ENCODE measurements at regions not wholly inside any gene's neighbourhood (a gene's known extent, or its start where the extent isn't known, plus 50 kb on each side); places are given as distances from the start of the nearest gene placed in this dataset.

GRCh38 chr7:25672496-25672895 lies 444.2 kb upstream of the NPVF start:
- TF ChIP-seq, protein P1, sequence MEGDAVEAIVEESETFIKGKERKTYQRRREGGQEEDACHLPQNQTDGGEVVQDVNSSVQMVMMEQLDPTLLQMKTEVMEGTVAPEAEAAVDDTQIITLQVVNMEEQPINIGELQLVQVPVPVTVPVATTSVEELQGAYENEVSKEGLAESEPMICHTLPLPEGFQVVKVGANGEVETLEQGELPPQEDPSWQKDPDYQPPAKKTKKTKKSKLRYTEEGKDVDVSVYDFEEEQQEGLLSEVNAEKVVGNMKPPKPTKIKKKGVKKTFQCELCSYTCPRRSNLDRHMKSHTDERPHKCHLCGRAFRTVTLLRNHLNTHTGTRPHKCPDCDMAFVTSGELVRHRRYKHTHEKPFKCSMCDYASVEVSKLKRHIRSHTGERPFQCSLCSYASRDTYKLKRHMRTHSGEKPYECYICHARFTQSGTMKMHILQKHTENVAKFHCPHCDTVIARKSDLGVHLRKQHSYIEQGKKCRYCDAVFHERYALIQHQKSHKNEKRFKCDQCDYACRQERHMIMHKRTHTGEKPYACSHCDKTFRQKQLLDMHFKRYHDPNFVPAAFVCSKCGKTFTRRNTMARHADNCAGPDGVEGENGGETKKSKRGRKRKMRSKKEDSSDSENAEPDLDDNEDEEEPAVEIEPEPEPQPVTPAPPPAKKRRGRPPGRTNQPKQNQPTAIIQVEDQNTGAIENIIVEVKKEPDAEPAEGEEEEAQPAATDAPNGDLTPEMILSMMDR (IDR thresholded peaks at IDR 0.05; ENCODE audit: low read depth, low read length, missing control alignments), result no peak

DNA sequence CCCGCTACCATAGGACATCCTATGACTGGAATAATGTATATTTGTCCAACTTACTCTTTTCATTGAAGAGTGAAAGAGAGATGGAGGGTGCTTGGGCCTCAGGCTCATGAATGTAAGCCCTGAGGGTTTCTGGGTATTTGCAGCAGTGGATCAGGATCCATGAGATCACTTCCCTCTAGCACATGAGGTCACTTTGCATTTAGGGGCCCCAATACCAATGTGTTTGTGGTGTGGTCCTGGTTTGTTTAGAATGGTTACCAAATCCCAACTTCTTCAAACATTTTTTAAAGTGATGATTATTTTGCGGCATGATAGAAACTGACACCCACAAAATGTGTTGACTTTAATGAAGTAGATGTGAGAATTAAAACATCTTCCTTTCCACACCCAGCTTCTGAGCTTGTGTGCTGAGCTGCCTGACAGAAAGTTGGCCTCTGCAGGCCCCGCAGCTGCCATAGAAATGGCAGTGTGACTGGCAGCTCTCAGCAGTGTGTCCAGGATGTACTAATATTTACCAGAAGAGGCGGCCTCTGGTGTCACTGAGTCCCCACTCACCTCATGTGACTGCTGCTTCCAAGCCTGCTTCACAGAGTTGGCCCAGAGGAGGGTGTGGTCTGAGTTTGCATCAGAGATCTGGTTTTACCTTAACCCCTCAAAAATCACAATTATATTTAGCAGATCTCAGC lies 447.6 kb upstream of the NPVF start:
- in situ Hi-C loops (cut with HindIII; ENCODE audit: low pct_ligation_motif_present, low sequenced_read_pairs), result no loop called here
- no peaks in the 10 kb centered on the region for H3K27me3 ChIP-seq (replicated peaks)
- DNase-seq, result no peak
- no peaks in the 10 kb centered on the region for H3K36me3 ChIP-seq (replicated peaks)
- no peak overlapping the region for H3K4me3 ChIP-seq (ENCODE audit: low read depth, low read length)
- TF ChIP-seq, protein P1 (IDR thresholded peaks at IDR 0.05; ENCODE audit: low read depth, low read length, missing control alignments), result no peak
- no peak overlapping the region for H3K27ac ChIP-seq

More at GRCh38 chr7:25672496-25672895, 444.2 kb upstream of the NPVF start:
- in situ Hi-C loops (cut with HindIII; ENCODE audit: low pct_ligation_motif_present, low sequenced_read_pairs), result no loop called here
- Histone ChIP-seq H3K4me3 (ENCODE audit: low read depth, low read length) (no peak overlapping the region), H3K27me3 (replicated peaks) (no peaks in the 10 kb centered on the region), H3K36me3 (replicated peaks) (no peaks in the 10 kb centered on the region), H3K27ac (peak overlapping the region; percentile 72)
- no peak for DNase-seq

DNA sequence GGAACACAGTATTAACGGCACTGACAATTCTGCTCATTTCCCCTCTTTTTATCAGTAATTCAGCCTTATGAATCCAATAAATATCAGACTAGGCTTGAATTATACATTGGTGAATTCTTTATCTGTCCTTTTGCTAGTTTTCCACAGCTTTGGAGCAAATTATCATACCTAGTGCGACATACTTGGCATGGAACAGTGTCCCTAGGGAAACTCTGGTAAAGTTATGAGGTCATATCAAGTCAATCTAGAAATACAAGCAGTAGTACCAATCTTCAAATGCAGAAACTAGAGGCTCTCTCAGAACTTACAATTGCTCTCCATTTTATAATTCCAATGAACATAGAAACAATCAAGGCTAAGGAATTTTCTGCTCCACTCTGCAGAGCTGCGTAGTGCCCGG lies 449.3 kb upstream of the NPVF start:
- TF ChIP-seq, protein P1 (IDR thresholded peaks at IDR 0.05; ENCODE audit: low read depth, low read length, missing control alignments), result no peak
- in situ Hi-C loops (cut with HindIII; ENCODE audit: low pct_ligation_motif_present, low sequenced_read_pairs), result no loop called here
- Histone ChIP-seq H3K36me3 (replicated peaks) (no peaks in the 10 kb centered on the region), H3K4me3 (ENCODE audit: low read depth, low read length) (no peak overlapping the region), H3K27me3 (replicated peaks) (no peaks in the 10 kb centered on the region), H3K27ac (no peak overlapping the region)
- no peak for DNase-seq

GRCh38 chr7:25678215-25678614 lies 449.9 kb upstream of the NPVF start:
- H3K36me3 ChIP-seq (replicated peaks), result no peaks in the 10 kb centered on the region
- H3K27me3 ChIP-seq (replicated peaks), result no peaks in the 10 kb centered on the region
- in situ Hi-C loops (cut with HindIII; ENCODE audit: low pct_ligation_motif_present, low sequenced_read_pairs), result no loop called here
- DNase-seq, result no peak
- H3K4me3 ChIP-seq (ENCODE audit: low read depth, low read length), result no peak overlapping the region
- TF ChIP-seq, protein P1 (IDR thresholded peaks at IDR 0.05; ENCODE audit: low read depth, low read length, missing control alignments), result no peak
- no peak overlapping the region for H3K27ac ChIP-seq

DNA sequence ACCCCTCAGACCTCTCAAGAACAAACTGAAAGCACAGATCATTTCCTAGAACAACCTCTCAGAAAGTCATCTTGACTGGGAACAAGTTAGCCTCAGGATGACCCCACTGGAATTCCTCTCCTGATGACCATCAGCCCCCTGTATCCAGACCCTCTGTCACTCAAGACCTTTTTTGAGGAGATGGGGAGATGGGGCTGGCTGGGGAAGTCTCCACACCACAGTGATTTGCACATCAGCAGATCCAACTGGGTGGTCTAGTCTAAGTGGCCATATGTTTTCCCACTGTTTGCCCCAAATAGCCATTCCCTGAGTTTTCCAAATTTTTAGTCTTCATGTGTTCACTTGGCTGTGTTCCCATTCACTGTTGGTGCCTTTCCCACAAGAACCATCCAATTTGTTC lies 452.4 kb upstream of the NPVF start:
- in situ Hi-C loops (cut with HindIII; ENCODE audit: low pct_ligation_motif_present, low sequenced_read_pairs), result no loop called here
- H3K36me3 ChIP-seq (replicated peaks), result no peaks in the 10 kb centered on the region
- H3K4me3 ChIP-seq (ENCODE audit: low read depth, low read length), result no peak overlapping the region
- no peak for DNase-seq
- TF ChIP-seq, protein P1 (IDR thresholded peaks at IDR 0.05; ENCODE audit: low read depth, low read length, missing control alignments), result no peak
- H3K27me3 ChIP-seq (replicated peaks), result no peaks in the 10 kb centered on the region
- no peak overlapping the region for H3K27ac ChIP-seq

GRCh38 chr7:25684360-25684759 lies 456.1 kb upstream of the NPVF start:
- H3K36me3 ChIP-seq (replicated peaks), result no peaks in the 10 kb centered on the region
- no peak for DNase-seq
- H3K27me3 ChIP-seq (replicated peaks), result no peaks in the 10 kb centered on the region
- H3K27ac ChIP-seq, result no peak overlapping the region
- in situ Hi-C loops (cut with HindIII; ENCODE audit: low pct_ligation_motif_present, low sequenced_read_pairs), result no loop called here
- TF ChIP-seq, protein P1 (IDR thresholded peaks at IDR 0.05; ENCODE audit: low read depth, low read length, missing control alignments), result no peak
- H3K4me3 ChIP-seq (ENCODE audit: low read depth, low read length), result no peak overlapping the region

Measured in brain microvascular endothelial cell (primary cell).